Lower leg skin (tissue), 3 donors: ENCODE measurements at regions not wholly inside any gene's neighbourhood (a gene's known extent, or its start where the extent isn't known, plus 50 kb on each side); places are given as distances from the start of the nearest gene placed in this dataset.

Experiments used
- POLR2A ChIP-seq, 2 donors: fragments of 450-650 bp; IDR thresholded peaks; one replicate each; pipeline ENCODE4 v1.6.1; 2016 to 2017; ENCODE audit warnings: antibody characterized with exemption in 2 of 2, mild to moderate bottlenecking in 1 of 2, moderate library complexity in 1 of 2
- TF ChIP-seq, protein P1 (sequence below), 3 donors: fragments of 450-650 bp; IDR thresholded peaks; one replicate each; pipeline ENCODE4 v1.5.1; 2016; ENCODE audit warnings: antibody characterized with exemption in 3 of 3, mild to moderate bottlenecking in 3 of 3, moderate library complexity in 2 of 3

DNA sequence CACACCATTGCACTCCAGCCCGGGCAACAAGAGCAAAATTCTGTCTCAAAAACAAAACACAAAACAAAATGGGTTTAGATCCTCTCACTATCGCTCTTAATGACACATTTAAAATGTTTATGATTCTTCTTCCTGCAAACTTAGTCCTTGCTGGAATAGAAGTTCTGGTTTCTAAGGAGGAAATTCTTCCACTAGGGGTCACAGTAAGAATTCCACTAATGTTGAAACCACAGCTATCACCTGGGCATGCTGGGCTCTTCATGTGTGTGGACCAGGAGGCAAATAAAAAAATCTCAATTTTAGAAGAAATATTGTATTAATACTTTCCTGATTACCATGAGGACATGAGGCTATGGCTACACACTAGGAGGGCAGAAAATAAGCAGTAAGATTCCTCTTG is 915.8 kb downstream of the TYW1 start:
- TF ChIP-seq, protein P1, sequence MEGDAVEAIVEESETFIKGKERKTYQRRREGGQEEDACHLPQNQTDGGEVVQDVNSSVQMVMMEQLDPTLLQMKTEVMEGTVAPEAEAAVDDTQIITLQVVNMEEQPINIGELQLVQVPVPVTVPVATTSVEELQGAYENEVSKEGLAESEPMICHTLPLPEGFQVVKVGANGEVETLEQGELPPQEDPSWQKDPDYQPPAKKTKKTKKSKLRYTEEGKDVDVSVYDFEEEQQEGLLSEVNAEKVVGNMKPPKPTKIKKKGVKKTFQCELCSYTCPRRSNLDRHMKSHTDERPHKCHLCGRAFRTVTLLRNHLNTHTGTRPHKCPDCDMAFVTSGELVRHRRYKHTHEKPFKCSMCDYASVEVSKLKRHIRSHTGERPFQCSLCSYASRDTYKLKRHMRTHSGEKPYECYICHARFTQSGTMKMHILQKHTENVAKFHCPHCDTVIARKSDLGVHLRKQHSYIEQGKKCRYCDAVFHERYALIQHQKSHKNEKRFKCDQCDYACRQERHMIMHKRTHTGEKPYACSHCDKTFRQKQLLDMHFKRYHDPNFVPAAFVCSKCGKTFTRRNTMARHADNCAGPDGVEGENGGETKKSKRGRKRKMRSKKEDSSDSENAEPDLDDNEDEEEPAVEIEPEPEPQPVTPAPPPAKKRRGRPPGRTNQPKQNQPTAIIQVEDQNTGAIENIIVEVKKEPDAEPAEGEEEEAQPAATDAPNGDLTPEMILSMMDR (IDR thresholded peaks at IDR 0.05), result no peak
- no peak for TF ChIP-seq POLR2A (IDR thresholded peaks at IDR 0.05)
